ENCODE measurements at regions not wholly inside any gene's neighbourhood (a gene's known extent, or its start where the extent isn't known, plus 50 kb on each side); places are given as distances from the start of the nearest gene placed in this dataset.

DNA sequence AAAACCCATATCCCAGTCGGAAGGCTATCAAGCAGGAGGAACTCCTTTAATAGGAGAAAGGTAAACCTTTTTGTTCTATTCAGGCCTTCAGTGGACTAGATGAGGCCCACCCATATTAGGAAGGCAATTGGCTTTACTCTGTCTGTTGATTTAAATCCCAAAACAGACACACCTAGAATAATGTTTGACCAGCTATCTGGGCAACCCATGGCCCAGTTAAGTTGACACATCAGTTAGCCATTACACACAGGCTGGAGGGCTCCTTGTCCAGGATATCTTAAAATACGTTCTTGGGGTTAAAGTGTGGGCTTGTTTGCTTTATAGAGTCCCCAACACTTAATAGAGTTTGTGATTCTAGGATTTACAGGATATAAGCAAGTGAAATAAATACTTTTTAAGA is 339.0 kb upstream of the PRKCQ start:
- DNase-seq = no peak

DNA sequence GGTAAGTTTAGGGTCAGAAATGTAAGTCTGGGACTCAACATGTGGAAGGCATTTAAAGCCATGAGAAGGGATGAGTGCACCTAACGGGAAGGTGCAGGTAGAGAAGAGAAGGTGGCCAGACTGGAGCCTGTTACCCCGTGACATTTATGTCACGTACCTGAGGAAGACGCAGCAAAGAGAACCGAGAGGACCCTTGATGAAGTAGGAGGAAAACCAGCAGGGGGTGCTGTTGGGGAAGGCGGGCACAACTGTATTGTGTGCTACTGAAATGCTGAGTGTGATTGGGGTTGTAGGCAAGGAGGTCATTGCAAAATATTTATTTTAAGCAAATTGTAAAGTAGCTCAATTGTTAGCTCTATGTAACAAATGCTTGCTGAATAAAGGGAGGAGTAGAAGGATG is 338.2 kb upstream of the PRKCQ start:
- DNase-seq = peak; percentile 61

DNA sequence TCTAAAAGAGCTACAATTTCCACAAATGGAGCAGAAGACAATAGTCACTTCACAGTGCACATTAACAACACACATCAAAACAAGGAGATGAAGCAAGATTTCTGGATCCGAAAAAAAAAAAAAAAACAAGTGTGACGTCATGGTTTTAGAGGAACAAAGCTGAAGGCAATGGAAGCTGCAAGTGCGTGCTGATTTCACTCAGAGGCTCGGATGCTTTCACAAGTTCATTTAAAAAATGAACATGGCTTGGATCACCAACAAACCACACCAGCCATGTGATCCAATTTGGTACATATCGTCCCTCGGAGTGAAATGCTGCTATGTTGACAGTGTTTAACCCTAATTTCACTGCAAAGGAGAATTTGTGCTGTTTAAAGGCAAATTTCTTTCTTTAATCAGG is 337.0 kb upstream of the PRKCQ start:
- no peak for DNase-seq

DNA sequence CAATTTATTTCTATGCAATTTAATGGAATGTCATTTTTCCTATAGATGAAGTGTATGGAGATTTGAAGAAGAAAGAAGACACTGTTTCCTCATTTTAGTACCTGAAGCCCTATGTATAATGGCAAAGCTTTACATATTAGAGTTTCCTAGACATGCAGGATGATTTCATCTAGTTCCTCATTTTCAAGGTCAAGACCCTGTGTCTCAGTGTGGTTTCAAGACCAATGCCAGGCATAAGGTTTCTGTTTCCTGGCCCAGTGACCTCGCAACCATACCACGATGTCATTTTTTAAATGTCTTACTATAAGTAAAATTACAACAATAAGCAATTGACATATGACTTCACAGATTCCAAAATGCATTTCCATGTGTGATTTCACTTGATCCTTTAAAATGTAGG is 336.5 kb upstream of the PRKCQ start:
- no peak for DNase-seq

DNA sequence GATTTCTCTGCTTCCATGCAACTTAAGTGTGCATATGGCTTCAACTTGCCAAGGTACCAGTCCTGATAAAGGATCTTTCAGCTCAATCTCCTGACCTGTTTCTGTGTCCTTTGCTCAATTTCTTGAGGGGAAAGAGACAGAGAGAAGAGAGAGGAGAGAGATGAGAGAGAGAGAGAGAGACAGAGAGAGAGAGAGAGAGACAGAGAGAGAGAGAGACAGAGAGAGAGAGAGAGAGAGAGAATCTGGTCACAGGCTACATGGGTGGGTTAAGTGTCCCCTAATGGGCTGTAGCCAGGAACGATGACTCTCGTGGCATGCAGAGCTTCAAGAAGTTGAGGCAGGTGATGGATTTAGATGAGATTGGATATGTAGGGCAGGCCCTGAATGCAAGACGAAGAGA is 335.2 kb upstream of the PRKCQ start:
- no peak for DNase-seq

DNA sequence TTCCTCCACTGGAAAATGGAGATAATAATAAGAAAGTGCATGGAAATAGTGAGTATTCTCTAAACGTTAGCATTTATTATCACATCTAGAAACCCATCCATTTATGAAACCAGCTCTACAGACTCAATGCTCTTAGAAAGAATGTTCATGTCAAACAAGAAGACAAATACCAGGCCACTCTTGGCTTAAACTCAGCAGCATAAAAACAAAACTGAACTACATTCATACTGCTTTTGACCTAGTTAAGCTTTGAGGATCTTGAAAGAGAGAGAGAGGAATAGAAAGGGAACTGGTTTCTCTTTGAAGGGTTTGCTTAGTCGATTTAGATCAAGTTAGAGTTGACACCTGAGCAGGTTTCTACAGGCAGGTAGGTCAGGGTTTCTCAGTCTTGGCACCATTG is 332.9 kb upstream of the PRKCQ start:
- DNase-seq = no peak

DNA sequence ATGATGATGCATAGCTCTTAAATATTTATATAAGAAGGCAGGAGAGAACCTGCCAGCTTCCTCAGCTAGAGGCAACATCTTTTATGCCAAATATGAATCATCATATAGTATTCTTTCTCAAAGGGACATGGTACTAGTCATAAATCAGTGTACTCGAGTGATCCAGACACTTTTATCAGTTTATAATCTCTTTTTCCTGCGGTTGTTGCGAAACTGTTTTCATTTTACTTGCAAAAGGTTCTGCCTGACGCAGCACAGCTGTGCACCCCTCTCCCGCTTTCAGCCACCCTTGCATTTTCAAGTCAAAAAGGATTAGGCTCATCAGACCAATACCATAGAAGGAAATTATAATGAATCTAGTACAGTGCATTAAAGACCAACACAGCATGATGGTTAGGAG is 332.3 kb upstream of the PRKCQ start:
- no peak for DNase-seq

DNA sequence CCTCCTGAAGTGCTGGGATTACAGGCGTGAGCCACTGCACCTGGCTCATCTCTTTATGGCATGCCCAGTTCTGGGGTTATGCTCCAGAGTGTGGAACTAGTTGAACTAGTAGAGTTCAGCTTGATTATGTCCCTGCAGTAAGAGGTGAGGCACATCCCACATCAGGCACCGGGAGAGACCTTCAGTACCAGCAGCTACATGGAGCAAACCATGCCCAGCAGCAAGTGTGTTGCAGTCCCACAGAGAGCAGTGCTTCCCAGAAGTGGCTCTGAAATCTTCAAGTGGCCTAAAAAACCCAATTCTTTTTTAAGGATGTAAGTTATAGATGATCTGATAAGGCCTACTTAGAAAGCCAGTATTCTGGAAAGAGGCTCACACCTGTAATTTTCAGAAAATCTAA is 331.9 kb upstream of the PRKCQ start:
- DNase-seq = no peak

DNA sequence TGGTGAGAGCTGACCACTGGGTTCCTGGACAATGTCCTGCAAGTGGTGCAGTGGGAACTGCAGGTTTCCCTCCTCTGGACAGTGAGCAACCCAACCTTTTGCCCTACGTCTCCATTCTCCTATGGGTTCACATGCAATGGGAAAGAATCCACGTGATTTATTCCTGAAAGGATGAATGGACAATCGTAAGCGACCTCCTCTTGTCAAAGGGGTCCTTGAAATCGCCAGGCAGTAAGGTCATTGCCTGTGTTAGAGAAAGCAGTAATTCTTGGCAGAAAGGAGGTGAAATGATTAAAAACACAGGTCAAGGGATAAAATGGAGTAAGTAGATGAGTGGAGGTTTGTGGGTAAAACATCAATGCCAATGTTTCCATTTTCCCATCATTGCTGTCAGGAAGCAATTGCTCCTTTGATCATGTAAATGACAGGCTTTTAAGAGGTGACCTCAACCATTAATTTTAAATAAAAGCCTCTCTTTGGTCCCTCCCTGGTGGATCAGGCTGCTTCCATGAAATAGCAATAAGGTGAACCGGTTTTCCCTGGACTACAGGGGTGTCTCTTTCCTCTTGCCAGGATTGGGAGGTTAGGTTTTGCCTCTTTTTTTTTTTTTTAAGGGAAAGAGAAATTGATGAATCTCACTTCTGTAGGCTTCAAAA is 330.0 kb upstream of the PRKCQ start:
- DNase-seq = no peak

DNA sequence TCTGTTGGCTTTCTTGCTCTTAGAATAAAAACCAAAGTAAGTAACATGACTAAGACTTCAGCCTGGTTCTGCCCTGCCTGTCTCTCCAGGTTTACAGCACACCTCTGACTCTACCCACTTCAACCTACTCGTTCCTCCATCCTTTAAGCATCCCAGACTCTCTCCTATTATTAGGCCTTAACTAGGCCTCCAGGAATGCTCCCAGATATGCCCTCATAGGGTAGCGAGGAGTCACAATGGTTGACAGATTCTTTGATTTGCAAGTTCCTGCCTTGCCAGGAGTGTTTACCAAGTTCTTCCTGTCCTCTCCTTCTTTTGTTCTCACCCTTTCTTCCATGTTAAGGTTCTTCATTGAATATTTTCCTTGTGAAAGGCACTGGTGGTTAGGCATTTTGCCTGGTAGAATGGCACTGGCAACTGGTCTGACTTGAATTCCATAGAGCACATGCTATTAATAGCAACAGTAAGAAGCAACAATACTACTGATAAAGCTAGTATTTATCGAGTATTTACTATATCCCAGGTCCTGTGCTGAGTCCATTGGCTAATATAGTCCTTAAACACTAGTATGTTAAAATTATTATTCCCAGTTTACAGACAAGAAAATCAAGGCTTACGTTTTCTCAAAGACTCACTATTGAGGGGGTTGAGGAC is 327.9 kb upstream of the PRKCQ start:
- no peak for DNase-seq

DNA sequence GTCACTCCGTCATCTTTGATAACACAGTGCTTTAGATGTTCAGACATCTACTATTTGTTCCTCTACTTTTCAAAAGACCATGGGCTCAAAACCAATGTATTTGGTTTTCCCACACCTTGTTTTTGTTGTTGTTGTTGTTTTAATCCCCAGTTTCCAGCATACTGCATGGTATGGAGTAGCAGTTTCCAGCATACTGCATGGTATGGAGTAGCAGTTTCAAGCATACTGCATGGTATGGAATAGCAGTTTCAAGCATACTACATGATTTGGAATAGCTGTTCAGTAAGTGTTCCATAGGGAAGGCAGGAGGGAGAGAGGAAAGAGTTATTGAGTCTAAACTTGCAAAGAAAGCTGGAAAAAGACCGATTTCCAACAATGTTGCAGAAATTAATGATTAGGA is 314.3 kb upstream of the PRKCQ start:
- DNase-seq = no peak

DNA sequence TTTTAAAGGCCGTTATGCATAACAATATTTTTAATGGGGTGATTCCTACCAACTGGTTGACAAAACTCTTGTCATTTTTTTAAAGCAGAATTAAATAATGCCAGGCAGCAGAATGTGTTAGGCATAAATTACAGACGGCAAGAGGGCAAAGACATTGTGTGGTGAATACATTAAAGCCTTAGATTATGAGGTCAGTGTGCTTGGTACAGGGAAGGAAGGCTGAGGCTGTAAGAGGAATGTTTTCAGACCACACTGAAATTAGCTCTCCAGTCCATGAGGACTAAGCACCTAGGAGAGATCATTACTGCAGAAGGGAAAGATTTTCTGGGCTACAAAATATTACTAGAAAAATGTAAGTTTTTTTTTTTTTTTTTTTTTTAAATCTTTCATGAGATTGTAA is 312.8 kb upstream of the PRKCQ start:
- DNase-seq = no peak

DNA sequence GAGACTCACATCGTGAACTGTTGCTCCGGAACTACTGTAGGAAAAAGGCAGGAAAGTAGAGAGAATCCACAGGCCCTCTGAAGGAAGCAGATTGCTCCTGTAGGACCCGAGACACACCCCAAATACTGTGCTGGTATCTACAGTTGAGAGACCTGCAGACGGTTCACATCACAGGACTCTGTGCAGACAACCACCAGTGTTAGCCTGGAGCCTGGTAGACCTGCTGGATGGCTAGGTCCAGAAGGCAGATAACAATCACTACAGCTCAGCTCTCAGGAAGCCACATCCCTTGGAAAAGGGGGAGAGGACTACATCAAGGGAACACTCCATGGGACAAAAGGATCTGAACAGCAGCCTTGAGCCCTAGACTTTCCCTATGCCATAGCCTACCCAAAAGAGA is 311.8 kb upstream of the PRKCQ start:
- no peak for DNase-seq

DNA sequence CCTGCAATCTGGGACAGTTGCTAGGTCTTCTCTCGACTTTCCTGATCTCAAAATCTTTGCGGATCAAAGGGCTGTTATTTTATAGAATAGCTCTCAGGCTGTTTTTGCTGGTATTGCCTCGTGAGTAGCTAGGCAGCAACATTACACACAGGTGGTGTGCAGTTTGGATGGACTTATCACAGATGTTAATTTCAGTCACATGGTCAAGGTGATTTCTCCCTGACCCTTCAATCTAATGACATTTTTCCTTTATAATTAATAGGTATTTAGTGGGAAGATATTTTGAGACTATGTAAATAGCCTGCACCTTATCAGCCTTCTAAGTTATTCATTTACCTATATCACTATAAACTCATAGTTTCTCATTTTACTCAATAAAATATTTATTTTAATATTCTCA is 309.6 kb upstream of the PRKCQ start:
- no peak for DNase-seq

DNA sequence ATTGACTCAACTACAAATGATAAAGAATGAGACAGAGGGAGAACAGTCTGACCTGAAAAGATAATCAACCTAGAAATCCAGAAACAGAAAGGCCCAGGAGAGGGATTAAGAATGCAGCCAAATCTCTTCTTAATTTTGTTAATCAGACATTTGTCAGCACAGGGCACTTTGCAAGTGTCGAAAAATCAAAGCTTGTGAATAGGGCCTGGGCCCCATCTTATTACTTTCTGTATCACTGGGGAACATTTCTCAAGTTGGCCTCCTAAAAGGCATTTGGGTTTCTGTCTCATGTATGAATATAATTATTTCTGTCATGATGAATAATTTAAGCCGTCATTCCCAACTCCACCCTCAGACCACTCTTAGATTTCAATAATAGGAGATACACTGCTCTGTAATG is 308.4 kb upstream of the PRKCQ start:
- DNase-seq = no peak

DNA sequence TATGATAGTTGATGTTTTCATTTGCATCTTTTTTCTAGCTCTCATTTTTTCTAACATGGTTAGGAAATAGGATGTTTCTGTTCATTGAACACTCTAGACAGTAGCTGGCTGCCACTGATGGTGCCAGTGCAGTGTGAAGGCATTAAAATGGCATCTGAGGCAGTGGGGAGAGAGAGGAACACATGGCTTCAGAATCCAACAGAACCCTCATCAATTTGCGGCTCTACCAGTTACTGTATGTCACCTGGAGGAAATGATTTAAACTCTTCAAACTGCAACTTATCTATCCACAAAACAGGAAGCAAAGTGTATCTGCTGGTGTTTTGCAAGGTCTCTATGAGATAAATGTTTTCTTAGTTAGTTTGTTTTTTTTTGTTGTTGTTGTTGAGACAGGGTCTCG is 305.2 kb upstream of the PRKCQ start:
- DNase-seq = no peak

DNA sequence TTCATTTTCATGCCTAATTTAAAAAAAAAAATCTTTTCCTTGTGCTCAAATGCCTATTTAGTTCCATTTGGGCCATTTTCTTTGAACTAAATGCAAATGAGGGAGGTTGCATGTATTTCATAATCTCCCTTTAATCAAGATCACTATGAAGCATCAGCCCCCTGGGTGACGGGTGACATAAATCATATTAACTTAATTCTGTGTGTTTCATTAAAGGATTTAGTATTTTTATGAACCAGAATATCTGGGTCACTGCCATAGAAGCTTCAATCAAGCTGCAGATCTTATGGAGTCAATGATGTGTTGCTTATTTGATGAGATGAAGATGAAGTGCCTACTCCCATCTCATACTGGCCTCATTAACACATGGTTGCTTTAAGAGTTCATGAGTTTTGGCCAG is 301.9 kb upstream of the PRKCQ start:
- no peak for DNase-seq

DNA sequence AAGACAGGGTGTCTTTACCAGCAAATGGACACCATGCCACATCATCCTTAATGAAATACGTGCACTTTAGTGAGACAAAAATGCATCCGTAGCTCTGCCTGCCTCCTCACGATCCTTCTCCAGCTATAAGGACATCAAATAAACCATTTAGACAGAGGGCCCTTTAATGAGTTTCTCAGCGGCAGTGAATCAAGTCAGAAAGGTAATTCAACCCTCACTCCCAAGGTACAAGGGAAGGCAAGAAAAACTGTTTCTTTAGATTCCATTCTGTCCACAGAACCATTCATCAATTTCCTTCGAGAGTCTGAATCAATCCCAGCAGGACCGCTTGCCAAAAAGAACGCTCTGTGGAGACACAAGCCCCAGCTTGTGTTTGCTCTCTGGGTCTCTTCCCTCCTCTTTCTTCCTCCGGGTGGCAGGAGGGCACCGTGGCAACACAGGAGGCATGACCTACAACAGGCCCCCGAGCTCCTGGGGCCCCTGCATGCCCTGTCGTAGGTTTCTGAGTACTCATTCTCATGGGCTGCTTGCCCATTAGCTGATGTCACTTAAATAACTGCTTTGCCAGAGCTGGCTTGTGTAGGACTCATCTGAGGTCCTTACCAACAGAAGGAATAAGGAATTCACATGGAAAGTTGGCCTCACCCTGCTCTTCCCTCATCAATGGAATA is 297.8 kb upstream of the PRKCQ start:
- no peak for DNase-seq

DNA sequence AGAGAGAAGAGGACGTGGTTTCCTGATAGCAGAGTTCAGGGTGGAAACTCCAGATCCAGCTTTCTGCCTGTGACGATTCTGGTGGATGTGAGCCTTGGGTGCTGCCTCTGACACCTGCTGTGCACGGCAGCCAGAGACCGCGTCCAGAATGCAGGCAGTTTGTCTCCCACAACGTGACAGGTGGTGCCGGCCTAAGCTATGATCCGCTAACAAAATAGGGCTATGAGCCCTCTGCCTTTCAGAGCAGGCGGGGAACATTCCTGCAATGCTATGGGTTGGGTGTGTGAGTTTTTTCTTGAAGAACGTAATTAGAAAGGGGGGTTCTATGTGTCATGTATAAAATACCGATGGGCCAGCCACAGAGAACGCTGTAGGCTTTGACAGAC is 297.3 kb upstream of the PRKCQ start:
- DNase-seq = no peak

DNA sequence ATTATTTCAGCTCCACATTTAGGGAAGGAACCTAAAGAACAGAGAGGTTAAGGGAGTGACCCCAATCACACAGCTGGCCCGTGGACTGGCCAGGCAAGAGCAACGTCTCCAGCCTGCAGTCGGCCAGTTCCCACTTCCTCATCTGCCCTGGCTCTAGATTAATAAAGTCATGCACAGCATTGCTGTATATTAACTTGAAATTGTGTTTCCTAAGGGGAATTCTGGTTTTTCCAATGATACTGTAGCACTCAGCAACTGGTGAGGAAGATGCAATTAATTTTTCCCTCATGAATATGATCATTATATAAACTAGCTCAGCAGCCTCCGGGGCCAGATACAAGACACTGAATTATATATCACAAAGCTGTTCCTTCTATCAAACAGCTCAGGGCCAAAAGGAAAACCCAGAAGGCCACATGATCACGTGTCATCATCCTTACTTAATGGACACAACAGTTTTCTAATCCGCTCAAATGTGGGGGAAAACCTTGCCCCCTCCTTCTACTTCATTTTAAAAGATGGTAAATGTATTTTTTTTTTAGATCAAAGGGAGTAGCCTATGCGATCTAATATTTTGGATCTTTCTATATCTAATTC is 295.3 kb upstream of the PRKCQ start:
- DNase-seq = no peak

DNA sequence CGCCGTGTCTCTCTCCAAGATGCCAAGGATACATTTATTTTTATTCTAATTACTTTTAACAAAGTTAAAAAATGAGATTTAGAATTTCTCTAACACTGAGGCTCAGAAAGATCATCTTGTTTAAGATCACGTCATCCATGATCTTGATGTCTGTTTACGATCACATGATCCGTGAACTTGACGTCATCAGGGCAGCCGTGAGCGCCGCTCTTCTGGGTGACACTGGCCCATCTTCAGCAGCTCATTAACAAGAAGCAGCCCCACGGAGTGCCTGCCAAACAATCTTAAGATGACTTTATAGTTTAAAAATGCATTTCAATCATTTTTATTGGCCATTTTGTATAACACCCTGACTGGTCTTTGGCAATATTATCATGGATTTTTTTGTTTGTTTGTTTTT is 291.1 kb upstream of the PRKCQ start:
- no peak for DNase-seq

DNA sequence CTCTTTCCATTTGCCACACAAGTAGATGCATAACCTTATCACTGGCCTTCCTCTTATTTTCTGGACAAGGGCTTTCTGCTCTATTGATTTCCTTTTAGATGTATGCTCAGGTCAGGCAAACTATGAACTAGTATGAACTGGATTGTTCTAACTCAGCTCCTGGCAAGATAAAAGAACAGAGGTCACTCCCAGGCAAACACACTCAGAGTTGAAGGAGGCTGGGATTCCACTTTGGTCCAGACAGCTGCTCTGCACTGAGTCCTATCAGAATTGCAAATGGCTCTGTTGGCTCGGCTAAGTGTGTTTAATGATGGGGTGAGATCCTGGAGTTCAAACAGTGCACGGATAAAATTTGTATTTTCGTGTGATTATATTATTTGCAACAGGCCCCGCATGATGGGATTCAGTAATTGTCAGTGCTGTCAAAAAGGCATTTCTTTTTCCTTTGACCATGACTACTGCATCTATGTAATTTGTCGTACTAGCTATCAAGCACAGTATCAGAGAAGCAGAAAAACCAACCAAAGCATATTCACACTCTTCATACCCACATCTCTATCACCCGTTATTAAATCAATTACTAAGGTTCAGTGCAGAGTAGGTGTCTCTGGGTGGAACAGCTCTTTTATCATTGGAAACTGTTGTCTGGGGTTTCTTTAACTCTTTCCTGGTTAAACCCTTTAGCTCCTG is 288.1 kb upstream of the PRKCQ start:
- DNase-seq = no peak

DNA sequence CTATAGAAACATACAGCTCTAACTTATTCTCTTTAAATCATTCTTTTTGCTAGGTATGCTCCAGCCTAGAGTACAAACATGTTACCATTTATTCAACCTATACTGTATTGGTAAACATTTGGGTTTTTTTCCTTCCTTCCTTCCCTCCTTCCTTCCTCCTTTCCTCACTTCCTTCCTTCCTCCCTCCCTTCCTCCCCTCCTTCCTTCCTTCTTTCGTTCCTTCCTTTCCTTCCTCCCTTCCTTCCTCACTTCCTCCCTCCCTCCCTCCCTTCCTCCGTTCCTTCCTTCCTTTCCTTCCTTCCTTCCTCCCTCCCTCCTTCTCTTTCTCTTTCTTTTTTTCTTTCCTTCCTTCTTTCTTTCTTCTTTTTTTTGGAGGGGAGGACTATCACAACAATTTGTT is 286.7 kb upstream of the PRKCQ start:
- DNase-seq = no peak

DNA sequence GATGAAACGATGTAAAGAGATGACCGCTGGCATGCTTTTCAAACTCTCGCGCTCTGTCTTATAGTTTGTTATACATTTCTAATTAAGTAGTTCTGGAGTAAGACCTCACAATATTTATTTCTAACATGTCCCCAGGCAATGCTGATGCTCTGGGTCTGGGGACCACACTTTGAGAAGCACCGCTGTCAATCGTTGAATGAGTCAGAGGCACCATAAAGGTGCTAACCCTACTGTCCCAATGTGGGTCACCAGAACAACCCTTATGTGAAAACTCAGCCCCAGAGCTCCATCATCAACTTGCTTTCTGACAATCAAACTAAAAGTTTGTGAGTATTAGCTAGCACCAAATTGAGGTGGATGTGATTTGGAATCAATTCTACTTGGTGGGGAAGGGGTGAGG is 284.1 kb upstream of the PRKCQ start:
- no peak for DNase-seq

Measured in activated T-cell treated with anti-CD3 and anti-CD28 coated beads, Interleukin-2, amount 50 U/mL, for 1 hour (primary cell).